ENCODE measurements at regions not wholly inside any gene's neighbourhood (a gene's known extent, or its start where the extent isn't known, plus 50 kb on each side); places are given as distances from the start of the nearest gene placed in this dataset.

DNA sequence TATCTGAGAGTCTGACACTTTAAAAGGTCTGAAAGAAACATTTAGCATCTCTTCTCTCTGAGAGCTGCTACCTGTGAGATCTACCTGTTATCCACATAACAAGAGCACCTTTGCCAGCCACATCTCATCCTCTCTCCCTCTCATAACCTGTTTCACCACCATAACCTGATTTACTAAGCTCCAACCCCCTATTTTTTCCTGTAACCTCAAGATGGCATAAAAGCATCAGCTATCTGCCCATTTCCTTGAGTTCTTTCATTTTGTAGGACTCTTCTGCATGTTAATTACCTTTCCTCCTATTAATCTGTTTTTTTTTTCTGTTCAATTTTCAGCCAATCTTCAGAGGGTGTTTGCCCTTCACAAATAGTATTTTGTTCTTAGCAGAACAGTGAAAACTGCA is 136.5 kb upstream of the KCNK1 start:
- Mint-ChIP-seq H3K36me3 (ENCODE audit: unreplicated experiment) (no peaks in the 10 kb centered on the region), H3K27me3 (ENCODE audit: unreplicated experiment) (no peaks in the 10 kb centered on the region), H3K4me1 (ENCODE audit: unreplicated experiment) (no peaks in the 10 kb centered on the region), H3K4me3 (ENCODE audit: unreplicated experiment) (no peak overlapping the region), H3K27ac (ENCODE audit: unreplicated experiment) (no peak overlapping the region), H3K9me3 (ENCODE audit: unreplicated experiment) (peaks cover 5% of the 10 kb centered on the region)
- no peak for DNase-seq (ENCODE audit: extremely low spot score, unreplicated experiment)
- TF ChIP-seq, protein P1, sequence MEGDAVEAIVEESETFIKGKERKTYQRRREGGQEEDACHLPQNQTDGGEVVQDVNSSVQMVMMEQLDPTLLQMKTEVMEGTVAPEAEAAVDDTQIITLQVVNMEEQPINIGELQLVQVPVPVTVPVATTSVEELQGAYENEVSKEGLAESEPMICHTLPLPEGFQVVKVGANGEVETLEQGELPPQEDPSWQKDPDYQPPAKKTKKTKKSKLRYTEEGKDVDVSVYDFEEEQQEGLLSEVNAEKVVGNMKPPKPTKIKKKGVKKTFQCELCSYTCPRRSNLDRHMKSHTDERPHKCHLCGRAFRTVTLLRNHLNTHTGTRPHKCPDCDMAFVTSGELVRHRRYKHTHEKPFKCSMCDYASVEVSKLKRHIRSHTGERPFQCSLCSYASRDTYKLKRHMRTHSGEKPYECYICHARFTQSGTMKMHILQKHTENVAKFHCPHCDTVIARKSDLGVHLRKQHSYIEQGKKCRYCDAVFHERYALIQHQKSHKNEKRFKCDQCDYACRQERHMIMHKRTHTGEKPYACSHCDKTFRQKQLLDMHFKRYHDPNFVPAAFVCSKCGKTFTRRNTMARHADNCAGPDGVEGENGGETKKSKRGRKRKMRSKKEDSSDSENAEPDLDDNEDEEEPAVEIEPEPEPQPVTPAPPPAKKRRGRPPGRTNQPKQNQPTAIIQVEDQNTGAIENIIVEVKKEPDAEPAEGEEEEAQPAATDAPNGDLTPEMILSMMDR (IDR thresholded peaks at IDR 0.05) = no peak

DNA sequence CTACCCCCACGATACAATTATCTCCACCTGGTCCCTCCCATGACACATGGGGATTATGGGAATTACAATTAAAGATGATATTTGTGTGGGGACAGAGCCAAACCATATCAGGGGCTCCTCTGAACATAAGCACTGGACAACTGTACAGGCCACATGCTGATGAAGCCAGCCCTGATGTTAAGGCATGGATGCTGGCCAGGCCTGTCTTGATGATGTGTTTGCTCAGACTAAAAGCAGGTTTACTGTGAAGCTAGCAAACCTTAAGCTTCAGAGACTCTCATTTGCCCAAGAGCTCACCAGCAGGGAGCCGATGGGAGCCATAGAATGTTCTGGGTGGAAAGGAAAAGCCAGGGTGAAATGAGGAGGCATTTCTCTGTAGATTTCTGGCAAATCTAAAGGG is 135.3 kb upstream of the KCNK1 start:
- Mint-ChIP-seq H3K4me1 (ENCODE audit: unreplicated experiment) (no peaks in the 10 kb centered on the region), H3K36me3 (ENCODE audit: unreplicated experiment) (no peaks in the 10 kb centered on the region), H3K9me3 (ENCODE audit: unreplicated experiment) (peaks cover 5% of the 10 kb centered on the region), H3K27ac (ENCODE audit: unreplicated experiment) (no peak overlapping the region), H3K27me3 (ENCODE audit: unreplicated experiment) (peaks cover 2% of the 10 kb centered on the region), H3K4me3 (ENCODE audit: unreplicated experiment) (no peak overlapping the region)
- TF ChIP-seq, protein P1 (IDR thresholded peaks at IDR 0.05) = no peak
- DNase-seq (ENCODE audit: extremely low spot score, unreplicated experiment) = no peak

DNA sequence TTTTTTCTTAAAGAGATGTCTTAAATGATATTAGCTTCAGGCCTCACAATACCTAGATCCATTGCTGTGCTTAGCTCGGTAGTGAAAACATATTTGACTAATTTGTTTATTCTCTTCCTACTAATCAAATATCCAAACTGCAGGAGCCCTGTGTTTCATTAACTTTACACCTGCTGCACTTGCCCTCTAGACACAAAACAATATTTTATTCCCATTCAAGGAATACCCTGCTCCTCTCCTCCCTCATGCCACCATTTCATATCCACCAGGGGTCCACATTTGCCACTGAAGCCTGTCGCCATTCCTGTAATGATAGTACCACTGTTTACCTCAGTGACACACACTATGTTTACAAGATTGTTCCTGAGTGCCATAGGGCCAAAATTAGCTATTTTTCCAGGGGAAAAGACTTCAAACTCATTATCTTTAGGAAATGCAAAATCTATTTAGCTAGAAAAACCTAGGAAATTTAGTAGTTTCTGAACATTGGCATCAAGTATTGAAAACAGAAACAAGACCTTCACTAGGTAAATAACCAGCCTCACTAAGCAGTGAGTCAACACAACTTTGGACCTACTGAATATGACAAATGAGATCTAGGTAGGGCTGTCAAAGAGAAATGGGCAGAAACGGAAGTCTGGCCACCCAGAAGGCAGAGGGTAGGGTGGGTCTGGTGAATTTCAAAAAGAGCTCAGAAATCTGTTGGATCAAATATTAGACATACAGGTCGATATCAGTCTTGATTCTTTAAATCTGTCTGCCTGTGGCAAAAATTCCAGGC is 134.6 kb upstream of the KCNK1 start:
- no peak for DNase-seq (ENCODE audit: extremely low spot score, unreplicated experiment)
- H3K4me3 Mint-ChIP-seq (ENCODE audit: unreplicated experiment) = no peak overlapping the region
- peaks cover 2% of the 10 kb centered on the region for H3K27me3 Mint-ChIP-seq (ENCODE audit: unreplicated experiment)
- H3K36me3 Mint-ChIP-seq (ENCODE audit: unreplicated experiment) = no peaks in the 10 kb centered on the region
- no peak overlapping the region for H3K27ac Mint-ChIP-seq (ENCODE audit: unreplicated experiment)
- H3K9me3 Mint-ChIP-seq (ENCODE audit: unreplicated experiment) = peaks cover 5% of the 10 kb centered on the region
- no peaks in the 10 kb centered on the region for H3K4me1 Mint-ChIP-seq (ENCODE audit: unreplicated experiment)
- TF ChIP-seq, protein P1 (IDR thresholded peaks at IDR 0.05) = no peak

DNA sequence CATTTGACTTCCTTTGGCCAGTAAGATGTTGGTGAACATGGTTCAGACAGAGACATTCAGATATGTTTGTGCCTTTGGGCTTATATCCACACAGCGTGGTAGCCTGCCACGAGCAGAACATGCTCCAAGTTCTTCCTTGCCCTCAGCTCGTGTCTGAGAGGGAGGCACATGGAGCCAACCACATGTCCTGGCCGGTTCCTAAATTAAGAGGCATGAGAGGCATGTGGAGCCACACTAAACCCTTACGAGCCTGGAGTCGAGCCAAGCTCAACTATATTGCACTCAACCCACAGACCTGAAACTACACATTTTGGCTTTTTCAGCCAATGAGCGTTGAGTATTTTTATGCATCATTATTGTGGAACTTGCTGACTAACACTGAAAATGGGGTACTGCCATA is 133.7 kb upstream of the KCNK1 start:
- no peak for DNase-seq (ENCODE audit: extremely low spot score, unreplicated experiment)
- Mint-ChIP-seq H3K36me3 (ENCODE audit: unreplicated experiment) (no peaks in the 10 kb centered on the region), H3K4me3 (ENCODE audit: unreplicated experiment) (no peak overlapping the region), H3K4me1 (ENCODE audit: unreplicated experiment) (no peaks in the 10 kb centered on the region), H3K27me3 (ENCODE audit: unreplicated experiment) (peaks cover 2% of the 10 kb centered on the region), H3K27ac (ENCODE audit: unreplicated experiment) (no peak overlapping the region), H3K9me3 (ENCODE audit: unreplicated experiment) (peaks cover 5% of the 10 kb centered on the region)
- TF ChIP-seq, protein P1 (IDR thresholded peaks at IDR 0.05) = no peak

DNA sequence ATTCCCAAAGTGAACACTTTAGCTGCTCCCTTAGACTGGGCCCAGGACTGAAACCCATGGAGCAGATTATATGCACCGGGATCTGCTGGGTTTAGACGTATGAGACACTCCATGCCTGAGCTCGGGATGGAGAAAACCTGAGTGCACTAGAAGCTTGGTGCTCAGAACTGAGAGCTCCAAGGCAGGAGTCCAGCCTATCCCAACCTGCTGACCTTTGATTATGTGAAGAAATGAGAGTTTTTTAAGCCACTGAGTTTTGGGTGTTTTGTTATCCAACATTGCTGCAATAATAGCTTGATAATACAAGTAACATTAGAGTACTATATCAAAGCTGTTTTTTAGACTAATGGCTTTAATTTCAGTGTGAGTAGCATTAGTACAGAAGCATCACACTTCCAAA is 131.5 kb upstream of the KCNK1 start:
- H3K4me3 Mint-ChIP-seq (ENCODE audit: unreplicated experiment) = no peak overlapping the region
- no peak for DNase-seq (ENCODE audit: extremely low spot score, unreplicated experiment)
- H3K9me3 Mint-ChIP-seq (ENCODE audit: unreplicated experiment) = peaks cover 5% of the 10 kb centered on the region
- TF ChIP-seq, protein P1 (IDR thresholded peaks at IDR 0.05) = no peak
- H3K36me3 Mint-ChIP-seq (ENCODE audit: unreplicated experiment) = no peaks in the 10 kb centered on the region
- H3K4me1 Mint-ChIP-seq (ENCODE audit: unreplicated experiment) = no peaks in the 10 kb centered on the region
- peaks cover 2% of the 10 kb centered on the region for H3K27me3 Mint-ChIP-seq (ENCODE audit: unreplicated experiment)
- no peak overlapping the region for H3K27ac Mint-ChIP-seq (ENCODE audit: unreplicated experiment)
